Ovary (tissue), 7 donors: ENCODE measurements at regions not wholly inside any gene's neighbourhood (a gene's known extent, or its start where the extent isn't known, plus 50 kb on each side); places are given as distances from the start of the nearest gene placed in this dataset.

ENCODE experiments used
- DNase-seq, 5 donors: peaks; one replicate each; pipeline ENCODE4 v3.0.0-alpha.2; 2019 to 2020
- H3K27ac ChIP-seq, 2 donors: fragments of 200-600 bp; one replicate each; pipeline versions ENCODE4 v1.5.1 to v1.8.0; 2019 to 2022
- H3K27me3 ChIP-seq: fragments of 200-600 bp; one replicate; pipeline ENCODE4 v1.8.0; 2022
- H3K36me3 ChIP-seq: fragments of 200-600 bp; sonication (generic); one replicate; pipeline ENCODE4 v1.5.1; 2019
- H3K4me1 ChIP-seq: one replicate; pipeline ENCODE4 v1.8.1; 2013; ENCODE audit warnings: mild to moderate bottlenecking, moderate library complexity; ENCODE audit not compliant: insufficient read depth
- H3K4me3 ChIP-seq: fragments of 200-600 bp; sonication (generic); one replicate; pipeline ENCODE4 v1.5.1; 2017
- H3K9me3 ChIP-seq, 2 donors: fragments of 200-600 bp in 1 of 2; sonication (generic) in 1 of 2; one replicate each; pipeline versions ENCODE4 v1.5.1 to v1.8.1; 2013 to 2019; ENCODE audit warnings: mild to moderate bottlenecking in 1 of 2, moderate library complexity in 1 of 2
- EP300 ChIP-seq: sonication (generic); formaldehyde crosslinking; IDR thresholded peaks from one replicate; pipeline ENCODE4 v1.6.1; 2017; ENCODE audit warnings: antibody characterized with exemption
- POLR2A ChIP-seq: fragments of 450-650 bp; IDR thresholded peaks from one replicate; pipeline ENCODE4 v1.6.1; 2017; ENCODE audit warnings: antibody characterized with exemption, mild to moderate bottlenecking, moderate library complexity
- WGBS, 3 donors: extraction: QIAGEN DNeasy Blood & Tissue Kit in 1 of 3; methylation state at CpG; one replicate each; pipeline versions ENCODE4 v1.1.5 to v1.1.7; 2013 to 2017; 5-methylcytosine and 5-hydroxymethylcytosine counted together
- intact Hi-C, 4 donors: fragments of 100-400 bp; cut with DNase I; formaldehyde crosslinking; loops; one replicate each; pipeline versions ENCODE4 v1.11.0 to v1.15.1; 2022 to 2023
- TF ChIP-seq, protein P1 (sequence below), 3 donors: fragments of 450-650 bp in 2 of 3; fragments of 200-600 bp in 1 of 3; IDR thresholded peaks; one replicate each; pipeline versions ENCODE4 v1.5.1 to v1.8.0; 2016 to 2022; ENCODE audit warnings: antibody characterized with exemption in 3 of 3, mild to moderate bottlenecking in 1 of 3
- donor health status: DM: no; HTN: no; CAD: no; lungs with moderate emphysema.
- donor health status: DM: no; HTN: no; CAD: no.
- donor health status: Bipolar disorder and iron deficiency.
- donor health status: DM: no; HTN: no; CAD: no.
- donor health status: DM: yes; HTN: yes; CAD: no.

DNA sequence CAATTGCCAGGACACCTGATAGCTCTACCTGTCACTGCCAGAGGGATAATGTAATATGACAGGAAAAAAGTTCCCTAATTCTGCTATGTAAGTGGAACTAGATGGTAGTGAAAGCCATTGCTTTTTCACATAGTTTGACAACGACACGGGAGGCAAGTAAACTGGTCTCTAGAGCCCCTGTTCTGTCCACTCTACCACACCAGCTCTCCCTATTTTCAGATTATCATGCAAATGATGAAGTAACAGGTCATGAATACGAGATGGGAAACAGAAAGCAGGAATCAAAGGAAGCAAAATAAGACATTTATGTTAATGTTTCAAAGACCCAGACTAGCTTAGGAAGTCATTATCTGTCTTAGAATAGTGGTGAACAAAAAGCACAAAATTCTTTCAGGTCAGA lies 56.2 kb downstream of the TAF11L14 start:
- Histone ChIP-seq H3K4me3 (no peak overlapping the region), H3K36me3 (no peaks in the 10 kb centered on the region), H3K27ac (no peak overlapping the region), H3K9me3 (no peaks in the 10 kb centered on the region), H3K27me3 (no peaks in the 10 kb centered on the region), H3K4me1 (no peaks in the 10 kb centered on the region)
- no peak for DNase-seq
- intact Hi-C loops = no loop called here
- WGBS, 3 donors = 38 to 48% (median 42%) methylated on average over 3 of the region's 3 CpGs
- TF ChIP-seq EP300 (no peak), POLR2A (no peak)
- TF ChIP-seq, protein P1, sequence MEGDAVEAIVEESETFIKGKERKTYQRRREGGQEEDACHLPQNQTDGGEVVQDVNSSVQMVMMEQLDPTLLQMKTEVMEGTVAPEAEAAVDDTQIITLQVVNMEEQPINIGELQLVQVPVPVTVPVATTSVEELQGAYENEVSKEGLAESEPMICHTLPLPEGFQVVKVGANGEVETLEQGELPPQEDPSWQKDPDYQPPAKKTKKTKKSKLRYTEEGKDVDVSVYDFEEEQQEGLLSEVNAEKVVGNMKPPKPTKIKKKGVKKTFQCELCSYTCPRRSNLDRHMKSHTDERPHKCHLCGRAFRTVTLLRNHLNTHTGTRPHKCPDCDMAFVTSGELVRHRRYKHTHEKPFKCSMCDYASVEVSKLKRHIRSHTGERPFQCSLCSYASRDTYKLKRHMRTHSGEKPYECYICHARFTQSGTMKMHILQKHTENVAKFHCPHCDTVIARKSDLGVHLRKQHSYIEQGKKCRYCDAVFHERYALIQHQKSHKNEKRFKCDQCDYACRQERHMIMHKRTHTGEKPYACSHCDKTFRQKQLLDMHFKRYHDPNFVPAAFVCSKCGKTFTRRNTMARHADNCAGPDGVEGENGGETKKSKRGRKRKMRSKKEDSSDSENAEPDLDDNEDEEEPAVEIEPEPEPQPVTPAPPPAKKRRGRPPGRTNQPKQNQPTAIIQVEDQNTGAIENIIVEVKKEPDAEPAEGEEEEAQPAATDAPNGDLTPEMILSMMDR (IDR thresholded peaks at IDR 0.05) = no peak

DNA sequence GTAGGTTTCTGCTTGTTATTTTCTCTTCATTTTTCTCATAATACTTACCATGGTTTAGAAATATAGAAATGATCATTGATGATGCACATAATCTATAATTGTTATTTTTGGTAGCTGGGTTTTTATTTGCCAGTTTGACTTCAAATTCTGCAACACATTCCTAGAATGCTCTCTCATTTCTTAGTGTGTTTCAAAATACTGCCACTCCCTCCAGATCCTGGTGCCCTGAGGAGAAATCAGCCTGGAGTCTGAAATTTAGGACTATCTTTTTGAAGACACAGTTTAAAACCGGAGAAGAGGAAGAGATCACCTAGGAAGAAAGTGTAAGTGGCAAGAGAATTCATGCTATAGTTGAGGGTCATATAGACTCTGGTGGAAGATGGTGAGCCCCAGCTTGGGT lies 57.5 kb downstream of the TAF11L14 start:
- Histone ChIP-seq H3K36me3 (no peaks in the 10 kb centered on the region), H3K9me3 (no peaks in the 10 kb centered on the region), H3K27ac (no peak overlapping the region), H3K4me1 (no peaks in the 10 kb centered on the region), H3K4me3 (no peak overlapping the region), H3K27me3 (no peaks in the 10 kb centered on the region)
- DNase-seq = no peak
- TF ChIP-seq, protein P1 (IDR thresholded peaks at IDR 0.05) = no peak
- TF ChIP-seq EP300 (no peak), POLR2A (no peak)
- WGBS, 3 donors = 73 to 84% (median 83%) methylated on average over 1 of the region's 1 CpG
- intact Hi-C loops = no loop called here

DNA sequence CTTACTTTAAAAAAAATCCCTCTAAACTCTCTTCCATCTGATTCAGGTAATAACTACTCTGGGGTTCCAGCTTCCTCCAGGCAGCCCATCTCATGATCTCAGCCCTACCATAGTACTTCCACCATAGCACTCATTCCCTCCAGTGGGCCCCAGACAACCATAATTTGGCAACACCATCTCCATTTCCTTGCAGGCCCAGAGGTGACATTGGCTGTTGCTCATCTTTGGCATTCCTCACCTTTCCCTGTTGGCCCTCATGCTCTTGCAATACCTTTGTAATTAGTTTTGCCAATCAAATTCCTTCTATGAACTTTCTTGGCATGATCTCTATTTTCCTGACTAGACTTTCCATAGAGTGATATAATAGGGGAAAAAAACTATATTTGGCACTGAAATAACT lies 60.1 kb downstream of the TAF11L14 start:
- TF ChIP-seq POLR2A = no peak
- no peak for TF ChIP-seq EP300
- TF ChIP-seq, protein P1 (IDR thresholded peaks at IDR 0.05) = no peak
- H3K27ac ChIP-seq = no peak overlapping the region
- intact Hi-C loops = no loop called here
- no peak for DNase-seq
- H3K27me3 ChIP-seq = no peaks in the 10 kb centered on the region
- no peaks in the 10 kb centered on the region for H3K36me3 ChIP-seq
- no peaks in the 10 kb centered on the region for H3K9me3 ChIP-seq
- H3K4me1 ChIP-seq = no peaks in the 10 kb centered on the region
- no peak overlapping the region for H3K4me3 ChIP-seq

DNA sequence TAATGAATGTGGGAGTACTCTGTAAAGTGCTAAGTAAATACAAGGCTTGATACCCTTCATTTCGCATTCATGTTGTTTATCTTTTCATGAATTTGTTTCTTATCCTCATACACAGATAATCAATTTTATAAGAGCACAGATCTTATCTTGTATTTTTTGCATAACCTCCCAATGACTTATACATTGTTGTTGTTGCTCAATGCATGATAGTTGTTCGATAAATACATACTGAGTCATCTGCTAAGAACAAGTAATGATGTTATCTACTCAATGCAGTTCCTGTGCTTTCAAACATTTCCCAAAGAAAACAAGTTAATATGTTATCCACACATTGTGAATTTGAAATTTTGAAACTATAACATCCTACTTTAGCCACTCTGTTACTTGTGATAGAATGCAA lies 60.7 kb downstream of the TAF11L14 start:
- H3K27ac ChIP-seq = no peak overlapping the region
- no peak for DNase-seq
- H3K4me1 ChIP-seq = no peaks in the 10 kb centered on the region
- no peaks in the 10 kb centered on the region for H3K9me3 ChIP-seq
- 70 to 80% (median 74%) methylated on average over 2 of the region's 2 CpGs for WGBS, 3 donors
- H3K27me3 ChIP-seq = no peaks in the 10 kb centered on the region
- H3K36me3 ChIP-seq = no peaks in the 10 kb centered on the region
- H3K4me3 ChIP-seq = no peak overlapping the region
- intact Hi-C loops = no loop called here
- TF ChIP-seq, protein P1 (IDR thresholded peaks at IDR 0.05) = no peak
- TF ChIP-seq POLR2A = no peak

DNA sequence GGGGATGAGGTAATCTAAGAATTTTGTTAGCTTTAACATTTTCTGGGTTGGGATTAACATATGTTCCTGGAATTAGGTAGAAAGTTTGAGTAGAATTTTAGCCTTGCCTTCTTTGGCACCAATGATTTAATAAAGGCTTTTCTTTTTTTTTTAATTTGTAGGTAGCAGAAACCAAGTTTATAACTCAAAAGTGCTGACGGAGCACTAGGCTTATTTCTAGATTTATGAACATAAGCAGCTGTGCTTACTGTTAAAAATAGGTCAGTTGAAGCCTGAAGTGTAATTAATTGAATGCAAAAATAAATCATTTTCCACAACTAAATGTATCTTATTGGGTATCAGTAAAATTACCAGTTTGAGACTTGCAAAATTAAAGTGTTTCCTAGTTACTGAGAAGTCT lies 62.4 kb downstream of the TAF11L14 start:
- Histone ChIP-seq H3K9me3 (no peaks in the 10 kb centered on the region), H3K4me1 (no peaks in the 10 kb centered on the region), H3K27me3 (no peaks in the 10 kb centered on the region), H3K4me3 (no peak overlapping the region), H3K36me3 (no peaks in the 10 kb centered on the region), H3K27ac (no peak overlapping the region)
- WGBS, 3 donors = 12 to 23% (median 21%) methylated on average over 1 of the region's 1 CpG
- intact Hi-C loops = no loop called here
- TF ChIP-seq, protein P1 (IDR thresholded peaks at IDR 0.05) = no peak
- TF ChIP-seq POLR2A (no peak), EP300 (no peak)
- no peak for DNase-seq
